Endothelial cell (in vitro differentiated cells): ENCODE measurements at regions not wholly inside any gene's neighbourhood (a gene's known extent, or its start where the extent isn't known, plus 50 kb on each side); places are given as distances from the start of the nearest gene placed in this dataset.

ENCODE experiments used
- DNase-seq: peaks from one replicate; pipeline ENCODE4 v3.0.0; 2021; ENCODE audit warnings: low spot score
- H3K27ac Mint-ChIP-seq: one replicate; pipeline ENCODE4 v1.8.0; 2021; ENCODE audit warnings: mixed read lengths, inconsistent platforms; ENCODE audit not compliant: unreplicated experiment
- H3K27me3 Mint-ChIP-seq: one replicate; pipeline ENCODE4 v1.8.0; 2021; ENCODE audit warnings: mild to moderate bottlenecking, moderate library complexity, mixed read lengths, inconsistent platforms; ENCODE audit not compliant: unreplicated experiment
- H3K36me3 Mint-ChIP-seq: one replicate; pipeline ENCODE4 v1.8.0; 2021; ENCODE audit warnings: mild to moderate bottlenecking, low read depth, mixed read lengths, inconsistent platforms; ENCODE audit not compliant: unreplicated experiment
- H3K4me1 Mint-ChIP-seq: one replicate; pipeline ENCODE4 v1.8.0; 2021; ENCODE audit warnings: mild to moderate bottlenecking, mixed read lengths, inconsistent platforms; ENCODE audit not compliant: unreplicated experiment
- H3K4me3 Mint-ChIP-seq: one replicate; pipeline ENCODE4 v1.8.0; 2021; ENCODE audit warnings: mild to moderate bottlenecking, mixed read lengths, inconsistent platforms; ENCODE audit not compliant: unreplicated experiment
- H3K9me3 Mint-ChIP-seq: one replicate; pipeline ENCODE4 v1.8.0; 2021; ENCODE audit warnings: mixed read lengths, inconsistent platforms; ENCODE audit not compliant: unreplicated experiment
- CTCF ChIP-seq: fragments of 200-600 bp; sonication (generic); IDR thresholded peaks from one replicate; pipeline ENCODE4 v1.5.0; 2021; ENCODE audit warnings: antibody characterized with exemption; ENCODE audit not compliant: unreplicated experiment

GRCh38 chr4:91957963-91958362 lies 345.8 kb upstream of the GRID2 start:
- no peak for DNase-seq
- H3K4me1 Mint-ChIP-seq, result no peaks in the 10 kb centered on the region
- H3K4me3 Mint-ChIP-seq, result no peak overlapping the region
- no peak for TF ChIP-seq CTCF
- H3K27me3 Mint-ChIP-seq, result no peaks in the 10 kb centered on the region
- no peaks in the 10 kb centered on the region for H3K36me3 Mint-ChIP-seq
- no peak overlapping the region for H3K27ac Mint-ChIP-seq
- no peaks in the 10 kb centered on the region for H3K9me3 Mint-ChIP-seq

- no peak for DNase-seq
- TF ChIP-seq CTCF, result no peak
- Mint-ChIP-seq H3K36me3 (no peaks in the 10 kb centered on the region), H3K27ac (no peak overlapping the region), H3K4me1 (no peaks in the 10 kb centered on the region), H3K27me3 (no peaks in the 10 kb centered on the region), H3K4me3 (no peak overlapping the region), H3K9me3 (no peaks in the 10 kb centered on the region)
These were observed 345.2 kb upstream of the GRID2 start for GRCh38 chr4:91958596-91958995.

GRCh38 chr4:91961504-91961903 lies 342.3 kb upstream of the GRID2 start:
- DNase-seq, result no peak
- Mint-ChIP-seq H3K4me1 (no peaks in the 10 kb centered on the region), H3K4me3 (no peak overlapping the region), H3K9me3 (no peaks in the 10 kb centered on the region), H3K36me3 (no peaks in the 10 kb centered on the region), H3K27me3 (no peaks in the 10 kb centered on the region), H3K27ac (no peak overlapping the region)
- TF ChIP-seq CTCF, result no peak

- TF ChIP-seq CTCF, result no peak
- no peak overlapping the region for H3K4me3 Mint-ChIP-seq
- no peaks in the 10 kb centered on the region for H3K27me3 Mint-ChIP-seq
- H3K27ac Mint-ChIP-seq, result no peak overlapping the region
- H3K36me3 Mint-ChIP-seq, result no peaks in the 10 kb centered on the region
- DNase-seq, result no peak
- no peaks in the 10 kb centered on the region for H3K4me1 Mint-ChIP-seq
- no peaks in the 10 kb centered on the region for H3K9me3 Mint-ChIP-seq
These were observed 340.3 kb upstream of the GRID2 start for GRCh38 chr4:91963486-91963885.

GRCh38 chr4:91965166-91965565 lies 338.6 kb upstream of the GRID2 start:
- Mint-ChIP-seq H3K4me1 (no peaks in the 10 kb centered on the region), H3K27ac (no peak overlapping the region), H3K9me3 (no peaks in the 10 kb centered on the region), H3K27me3 (no peaks in the 10 kb centered on the region), H3K4me3 (no peak overlapping the region), H3K36me3 (no peaks in the 10 kb centered on the region)
- no peak for DNase-seq
- TF ChIP-seq CTCF, result no peak
